Ovary (tissue), 3 donors: ENCODE measurements at regions not wholly inside any gene's neighbourhood (a gene's known extent, or its start where the extent isn't known, plus 50 kb on each side); places are given as distances from the start of the nearest gene placed in this dataset.

Experiments used
- EP300 ChIP-seq: sonication (generic); formaldehyde crosslinking; IDR thresholded peaks from one replicate; pipeline ENCODE4 v1.6.1; 2017; ENCODE audit warnings: antibody characterized with exemption
- POLR2A ChIP-seq: fragments of 450-650 bp; IDR thresholded peaks from one replicate; pipeline ENCODE4 v1.6.1; 2017; ENCODE audit warnings: antibody characterized with exemption, mild to moderate bottlenecking, moderate library complexity
- TF ChIP-seq, protein P1 (sequence below), 3 donors: fragments of 450-650 bp in 2 of 3; fragments of 200-600 bp in 1 of 3; IDR thresholded peaks; one replicate each; pipeline versions ENCODE4 v1.5.1 to v1.8.0; 2016 to 2022; ENCODE audit warnings: antibody characterized with exemption in 3 of 3, mild to moderate bottlenecking in 1 of 3
- donor health status: DM: no; HTN: no; CAD: no.

- no peak for TF ChIP-seq POLR2A
- TF ChIP-seq EP300, result no peak
- TF ChIP-seq, protein P1, sequence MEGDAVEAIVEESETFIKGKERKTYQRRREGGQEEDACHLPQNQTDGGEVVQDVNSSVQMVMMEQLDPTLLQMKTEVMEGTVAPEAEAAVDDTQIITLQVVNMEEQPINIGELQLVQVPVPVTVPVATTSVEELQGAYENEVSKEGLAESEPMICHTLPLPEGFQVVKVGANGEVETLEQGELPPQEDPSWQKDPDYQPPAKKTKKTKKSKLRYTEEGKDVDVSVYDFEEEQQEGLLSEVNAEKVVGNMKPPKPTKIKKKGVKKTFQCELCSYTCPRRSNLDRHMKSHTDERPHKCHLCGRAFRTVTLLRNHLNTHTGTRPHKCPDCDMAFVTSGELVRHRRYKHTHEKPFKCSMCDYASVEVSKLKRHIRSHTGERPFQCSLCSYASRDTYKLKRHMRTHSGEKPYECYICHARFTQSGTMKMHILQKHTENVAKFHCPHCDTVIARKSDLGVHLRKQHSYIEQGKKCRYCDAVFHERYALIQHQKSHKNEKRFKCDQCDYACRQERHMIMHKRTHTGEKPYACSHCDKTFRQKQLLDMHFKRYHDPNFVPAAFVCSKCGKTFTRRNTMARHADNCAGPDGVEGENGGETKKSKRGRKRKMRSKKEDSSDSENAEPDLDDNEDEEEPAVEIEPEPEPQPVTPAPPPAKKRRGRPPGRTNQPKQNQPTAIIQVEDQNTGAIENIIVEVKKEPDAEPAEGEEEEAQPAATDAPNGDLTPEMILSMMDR (IDR thresholded peaks at IDR 0.05), result no peak
Observed at GRCh38 chr9:22374051-22374450, 72.6 kb upstream of the DMRTA1 start.
